IPS-NIHi7 (cell line): ENCODE measurements at regions not wholly inside any gene's neighbourhood (a gene's known extent, or its start where the extent isn't known, plus 50 kb on each side); places are given as distances from the start of the nearest gene placed in this dataset.

Experiments
- DNase-seq: peaks from one replicate; pipeline ENCODE4 v3.0.0; 2012; ENCODE audit warnings: mixed read lengths; ENCODE audit errors: extremely low spot score

- DNase-seq, result peak; percentile 39
Measured at GRCh38 chr3:167895684-167896083, 160.2 kb downstream of the SERPINI1 start.

- DNase-seq, result no peak
Measured at GRCh38 chr3:167895178-167895577, 159.7 kb downstream of the SERPINI1 start.

GRCh38 chr3:167892205-167892604 lies 156.7 kb downstream of the SERPINI1 start:
- DNase-seq, result no peak

- DNase-seq, result no peak
Measured at GRCh38 chr3:167887096-167887495, 151.6 kb downstream of the SERPINI1 start.

GRCh38 chr3:167886690-167887089 lies 151.2 kb downstream of the SERPINI1 start:
- DNase-seq, result no peak

- peak; percentile 36 for DNase-seq
Measured at GRCh38 chr3:167885277-167885676, 149.8 kb downstream of the SERPINI1 start.

- no peak for DNase-seq
Measured at GRCh38 chr3:167884481-167884880, 149.0 kb downstream of the SERPINI1 start.

- DNase-seq, result no peak
Measured at GRCh38 chr3:167883452-167883851, 147.9 kb downstream of the SERPINI1 start.

GRCh38 chr3:167882057-167882667 lies 146.6 kb downstream of the SERPINI1 start:
- DNase-seq, result peak; percentile 18

GRCh38 chr3:167880183-167880582 lies 144.7 kb downstream of the SERPINI1 start:
- no peak for DNase-seq

GRCh38 chr3:167876620-167877281 lies 141.2 kb downstream of the SERPINI1 start:
- no peak for DNase-seq
